SK-N-SH (cell line): ENCODE measurements at regions not wholly inside any gene's neighbourhood (a gene's known extent, or its start where the extent isn't known, plus 50 kb on each side); places are given as distances from the start of the nearest gene placed in this dataset.

Source experiments
- CHD2 ChIP-seq: fragments of 150-350 bp; IDR thresholded peaks from 2 replicates; pipeline ENCODE4 v1.6.1; 2018; ENCODE audit warnings: low read length; ENCODE audit not compliant: partially characterized antibody
- EP300 ChIP-seq, 2 experiments: IDR thresholded peaks; 2 replicates each; pipeline versions ENCODE4 v1.4.0 to v1.6.1; 2012; ENCODE audit warnings: borderline replicate concordance in 1 of 2, low read depth in 1 of 2, low read length in 1 of 2
- EZH2phosphoT487 ChIP-seq: fragments of 200-600 bp; sonication (generic); IDR thresholded peaks from 2 replicates; pipeline ENCODE4 v1.6.1; 2017; ENCODE audit warnings: low read depth, mixed run types, mild to moderate bottlenecking, antibody characterized with exemption, moderate library complexity, borderline replicate concordance
- FOXM1 ChIP-seq: IDR thresholded peaks from 2 replicates; pipeline ENCODE4 v1.4.0; 2012; ENCODE audit warnings: low read depth, mild to moderate bottlenecking
- GATA2 ChIP-seq: sonication (generic); formaldehyde crosslinking; IDR thresholded peaks from 2 replicates; pipeline ENCODE4 v1.5.0; 2020; ENCODE audit warnings: mild to moderate bottlenecking, missing genetic modification reagents
- MEF2A ChIP-seq: IDR thresholded peaks from 2 replicates; pipeline ENCODE4 v1.4.0; 2012; ENCODE audit warnings: low read depth, borderline replicate concordance
- POLR2AphosphoS5 ChIP-seq: IDR thresholded peaks from 2 replicates; pipeline ENCODE4 v1.6.1; 2012; ENCODE audit warnings: low read depth, low read length
- RCOR1 ChIP-seq: fragments of 150-350 bp; IDR thresholded peaks from 2 replicates; pipeline ENCODE4 v1.6.1; 2017; ENCODE audit warnings: antibody characterized with exemption, low read length
- SMC3 ChIP-seq: IDR thresholded peaks from 2 replicates; pipeline ENCODE4 v1.6.1; 2012; ENCODE audit warnings: low read depth, low read length, improper control_type of control experiment
- TF ChIP-seq, protein P1 (sequence below): IDR thresholded peaks from 2 replicates; pipeline ENCODE4 v1.4.0; 2012; ENCODE audit warnings: low read depth, borderline replicate concordance
- TF ChIP-seq, protein P2 (sequence below): IDR thresholded peaks from 2 replicates; pipeline ENCODE4 v1.4.0; 2012; ENCODE audit warnings: low read depth
- TF ChIP-seq, protein P3 (sequence below): fragments of 200-600 bp; sonication (generic); IDR thresholded peaks from 2 replicates; pipeline ENCODE4 v1.6.1; 2017; ENCODE audit warnings: antibody characterized with exemption, mild to moderate bottlenecking, moderate library complexity
- TF ChIP-seq, protein P4 (sequence below): IDR thresholded peaks from 2 replicates; pipeline ENCODE4 v1.6.1; 2012; ENCODE audit warnings: mild to moderate bottlenecking, low read depth, low read length, moderate library complexity

DNA sequence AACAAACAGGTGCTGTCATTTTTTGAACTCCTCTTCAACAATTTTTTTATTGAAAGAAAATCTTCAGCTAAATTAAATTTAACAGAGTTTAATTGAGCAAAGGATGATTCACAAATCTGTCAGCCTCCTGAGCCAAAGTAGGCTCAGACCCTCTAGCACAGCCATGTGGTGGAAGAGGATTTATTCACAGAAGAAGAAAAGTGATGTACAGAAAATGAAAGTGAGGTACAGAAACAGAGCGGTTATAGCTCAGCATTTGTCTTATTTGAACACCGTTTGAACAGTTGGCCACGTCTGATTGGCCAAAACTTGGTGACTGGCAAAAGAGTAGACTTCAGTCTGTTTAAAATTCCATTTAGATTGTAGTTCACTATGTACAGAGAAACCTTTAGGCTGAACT, 217.3 kb downstream of the SPANXN1 start:
- TF ChIP-seq, protein P1, sequence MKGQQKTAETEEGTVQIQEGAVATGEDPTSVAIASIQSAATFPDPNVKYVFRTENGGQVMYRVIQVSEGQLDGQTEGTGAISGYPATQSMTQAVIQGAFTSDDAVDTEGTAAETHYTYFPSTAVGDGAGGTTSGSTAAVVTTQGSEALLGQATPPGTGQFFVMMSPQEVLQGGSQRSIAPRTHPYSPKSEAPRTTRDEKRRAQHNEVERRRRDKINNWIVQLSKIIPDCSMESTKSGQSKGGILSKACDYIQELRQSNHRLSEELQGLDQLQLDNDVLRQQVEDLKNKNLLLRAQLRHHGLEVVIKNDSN = no peak
- TF ChIP-seq CHD2 (no peak), POLR2AphosphoS5 (no peak), SMC3 (no peak), EZH2phosphoT487 (no peak), EP300 (IDR thresholded peaks at IDR 0.05; ENCODE audit: borderline replicate concordance in 1 of 2, low read depth in 1 of 2, low read length in 1 of 2) (no peak), GATA2 (no peak), MEF2A (no peak), RCOR1 (no peak), FOXM1 (no peak)
- TF ChIP-seq, protein P2, sequence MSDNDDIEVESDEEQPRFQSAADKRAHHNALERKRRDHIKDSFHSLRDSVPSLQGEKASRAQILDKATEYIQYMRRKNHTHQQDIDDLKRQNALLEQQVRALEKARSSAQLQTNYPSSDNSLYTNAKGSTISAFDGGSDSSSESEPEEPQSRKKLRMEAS = no peak
- TF ChIP-seq, protein P3, sequence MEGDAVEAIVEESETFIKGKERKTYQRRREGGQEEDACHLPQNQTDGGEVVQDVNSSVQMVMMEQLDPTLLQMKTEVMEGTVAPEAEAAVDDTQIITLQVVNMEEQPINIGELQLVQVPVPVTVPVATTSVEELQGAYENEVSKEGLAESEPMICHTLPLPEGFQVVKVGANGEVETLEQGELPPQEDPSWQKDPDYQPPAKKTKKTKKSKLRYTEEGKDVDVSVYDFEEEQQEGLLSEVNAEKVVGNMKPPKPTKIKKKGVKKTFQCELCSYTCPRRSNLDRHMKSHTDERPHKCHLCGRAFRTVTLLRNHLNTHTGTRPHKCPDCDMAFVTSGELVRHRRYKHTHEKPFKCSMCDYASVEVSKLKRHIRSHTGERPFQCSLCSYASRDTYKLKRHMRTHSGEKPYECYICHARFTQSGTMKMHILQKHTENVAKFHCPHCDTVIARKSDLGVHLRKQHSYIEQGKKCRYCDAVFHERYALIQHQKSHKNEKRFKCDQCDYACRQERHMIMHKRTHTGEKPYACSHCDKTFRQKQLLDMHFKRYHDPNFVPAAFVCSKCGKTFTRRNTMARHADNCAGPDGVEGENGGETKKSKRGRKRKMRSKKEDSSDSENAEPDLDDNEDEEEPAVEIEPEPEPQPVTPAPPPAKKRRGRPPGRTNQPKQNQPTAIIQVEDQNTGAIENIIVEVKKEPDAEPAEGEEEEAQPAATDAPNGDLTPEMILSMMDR = no peak
- TF ChIP-seq, protein P4, sequence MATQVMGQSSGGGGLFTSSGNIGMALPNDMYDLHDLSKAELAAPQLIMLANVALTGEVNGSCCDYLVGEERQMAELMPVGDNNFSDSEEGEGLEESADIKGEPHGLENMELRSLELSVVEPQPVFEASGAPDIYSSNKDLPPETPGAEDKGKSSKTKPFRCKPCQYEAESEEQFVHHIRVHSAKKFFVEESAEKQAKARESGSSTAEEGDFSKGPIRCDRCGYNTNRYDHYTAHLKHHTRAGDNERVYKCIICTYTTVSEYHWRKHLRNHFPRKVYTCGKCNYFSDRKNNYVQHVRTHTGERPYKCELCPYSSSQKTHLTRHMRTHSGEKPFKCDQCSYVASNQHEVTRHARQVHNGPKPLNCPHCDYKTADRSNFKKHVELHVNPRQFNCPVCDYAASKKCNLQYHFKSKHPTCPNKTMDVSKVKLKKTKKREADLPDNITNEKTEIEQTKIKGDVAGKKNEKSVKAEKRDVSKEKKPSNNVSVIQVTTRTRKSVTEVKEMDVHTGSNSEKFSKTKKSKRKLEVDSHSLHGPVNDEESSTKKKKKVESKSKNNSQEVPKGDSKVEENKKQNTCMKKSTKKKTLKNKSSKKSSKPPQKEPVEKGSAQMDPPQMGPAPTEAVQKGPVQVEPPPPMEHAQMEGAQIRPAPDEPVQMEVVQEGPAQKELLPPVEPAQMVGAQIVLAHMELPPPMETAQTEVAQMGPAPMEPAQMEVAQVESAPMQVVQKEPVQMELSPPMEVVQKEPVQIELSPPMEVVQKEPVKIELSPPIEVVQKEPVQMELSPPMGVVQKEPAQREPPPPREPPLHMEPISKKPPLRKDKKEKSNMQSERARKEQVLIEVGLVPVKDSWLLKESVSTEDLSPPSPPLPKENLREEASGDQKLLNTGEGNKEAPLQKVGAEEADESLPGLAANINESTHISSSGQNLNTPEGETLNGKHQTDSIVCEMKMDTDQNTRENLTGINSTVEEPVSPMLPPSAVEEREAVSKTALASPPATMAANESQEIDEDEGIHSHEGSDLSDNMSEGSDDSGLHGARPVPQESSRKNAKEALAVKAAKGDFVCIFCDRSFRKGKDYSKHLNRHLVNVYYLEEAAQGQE = no peak
